HFFc6 (cell line): ENCODE measurements at regions not wholly inside any gene's neighbourhood (a gene's known extent, or its start where the extent isn't known, plus 50 kb on each side); places are given as distances from the start of the nearest gene placed in this dataset.

Experiments used
- DNase-seq: peaks from one replicate; pipeline ENCODE4 v3.0.0-alpha.2; 2018
- H3K27ac Mint-ChIP-seq: 2 replicates; pipeline ENCODE4 v1.8.0; 2020; ENCODE audit warnings: mild to moderate bottlenecking, mixed read lengths
- H3K27me3 Mint-ChIP-seq: 2 replicates; pipeline ENCODE4 v1.8.0; 2021; ENCODE audit warnings: mild to moderate bottlenecking, moderate library complexity, mixed read lengths; ENCODE audit not compliant: insufficient read depth
- H3K36me3 Mint-ChIP-seq: 2 replicates; pipeline ENCODE4 v1.8.0; 2021; ENCODE audit warnings: low read depth, mixed read lengths
- H3K4me1 Mint-ChIP-seq: 2 replicates; pipeline ENCODE4 v1.8.0; 2020; ENCODE audit warnings: low read depth, mixed read lengths
- H3K4me3 Mint-ChIP-seq: 2 replicates; pipeline ENCODE4 v1.8.0; 2020; ENCODE audit warnings: mild to moderate bottlenecking, moderate library complexity, mixed read lengths
- H3K9me3 Mint-ChIP-seq: 2 replicates; pipeline ENCODE4 v1.8.0; 2020; ENCODE audit warnings: mild to moderate bottlenecking, mixed read lengths
- TF ChIP-seq, protein P1 (sequence below): fragments of 200-600 bp; sonication (generic); IDR thresholded peaks from 2 replicates; pipeline ENCODE4 v1.5.0; 2021; ENCODE audit warnings: antibody characterized with exemption, mild to moderate bottlenecking

- Mint-ChIP-seq H3K27me3 (peaks cover 3% of the 10 kb centered on the region), H3K4me1 (peaks cover 9% of the 10 kb centered on the region), H3K36me3 (no peaks in the 10 kb centered on the region; the same call in 1 of the 2 replicates), H3K9me3 (no peaks in the 10 kb centered on the region; the same call in 1 of the 2 replicates), H3K4me3 (no peak overlapping the region), H3K27ac (no peak overlapping the region)
- DNase-seq, result no peak
- TF ChIP-seq, protein P1, sequence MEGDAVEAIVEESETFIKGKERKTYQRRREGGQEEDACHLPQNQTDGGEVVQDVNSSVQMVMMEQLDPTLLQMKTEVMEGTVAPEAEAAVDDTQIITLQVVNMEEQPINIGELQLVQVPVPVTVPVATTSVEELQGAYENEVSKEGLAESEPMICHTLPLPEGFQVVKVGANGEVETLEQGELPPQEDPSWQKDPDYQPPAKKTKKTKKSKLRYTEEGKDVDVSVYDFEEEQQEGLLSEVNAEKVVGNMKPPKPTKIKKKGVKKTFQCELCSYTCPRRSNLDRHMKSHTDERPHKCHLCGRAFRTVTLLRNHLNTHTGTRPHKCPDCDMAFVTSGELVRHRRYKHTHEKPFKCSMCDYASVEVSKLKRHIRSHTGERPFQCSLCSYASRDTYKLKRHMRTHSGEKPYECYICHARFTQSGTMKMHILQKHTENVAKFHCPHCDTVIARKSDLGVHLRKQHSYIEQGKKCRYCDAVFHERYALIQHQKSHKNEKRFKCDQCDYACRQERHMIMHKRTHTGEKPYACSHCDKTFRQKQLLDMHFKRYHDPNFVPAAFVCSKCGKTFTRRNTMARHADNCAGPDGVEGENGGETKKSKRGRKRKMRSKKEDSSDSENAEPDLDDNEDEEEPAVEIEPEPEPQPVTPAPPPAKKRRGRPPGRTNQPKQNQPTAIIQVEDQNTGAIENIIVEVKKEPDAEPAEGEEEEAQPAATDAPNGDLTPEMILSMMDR, result no peak
These were observed 71.1 kb downstream of the CXCL12 start for GRCh38 chr10:44313761-44314165.

- H3K4me3 Mint-ChIP-seq, result no peak overlapping the region
- H3K4me1 Mint-ChIP-seq, result peaks cover 9% of the 10 kb centered on the region
- TF ChIP-seq, protein P1, result no peak
- DNase-seq, result no peak
- H3K27me3 Mint-ChIP-seq, result peaks cover 3% of the 10 kb centered on the region
- H3K27ac Mint-ChIP-seq, result no peak overlapping the region
- no peaks in the 10 kb centered on the region; the same call in 1 of the 2 replicates for H3K9me3 Mint-ChIP-seq
- no peaks in the 10 kb centered on the region; the same call in 1 of the 2 replicates for H3K36me3 Mint-ChIP-seq
These were observed 72.5 kb downstream of the CXCL12 start for GRCh38 chr10:44312401-44312800.

- peaks cover 3% of the 10 kb centered on the region for H3K27me3 Mint-ChIP-seq
- peak overlapping the region; percentile 1; the same call in 1 of the 2 replicates for H3K27ac Mint-ChIP-seq
- no peak for DNase-seq
- TF ChIP-seq, protein P1, result no peak
- no peaks in the 10 kb centered on the region for H3K36me3 Mint-ChIP-seq
- H3K4me1 Mint-ChIP-seq, result peaks cover 16% of the 10 kb centered on the region
- H3K9me3 Mint-ChIP-seq, result no peaks in the 10 kb centered on the region
- H3K4me3 Mint-ChIP-seq, result peak overlapping the region; percentile 79
These were observed 73.3 kb downstream of the CXCL12 start for GRCh38 chr10:44311563-44312051.

GRCh38 chr10:44310762-44311562 lies 73.9 kb downstream of the CXCL12 start:
- DNase-seq, result peak; percentile 70
- peaks cover 23% of the 10 kb centered on the region for H3K4me1 Mint-ChIP-seq
- TF ChIP-seq, protein P1, result peak; percentile 96
- peaks cover 3% of the 10 kb centered on the region for H3K27me3 Mint-ChIP-seq
- H3K27ac Mint-ChIP-seq, result peak overlapping the region; percentile 1; the same call in 1 of the 2 replicates
- H3K9me3 Mint-ChIP-seq, result no peaks in the 10 kb centered on the region
- no peaks in the 10 kb centered on the region for H3K36me3 Mint-ChIP-seq
- H3K4me3 Mint-ChIP-seq, result peak overlapping the region; percentile 79

DNA sequence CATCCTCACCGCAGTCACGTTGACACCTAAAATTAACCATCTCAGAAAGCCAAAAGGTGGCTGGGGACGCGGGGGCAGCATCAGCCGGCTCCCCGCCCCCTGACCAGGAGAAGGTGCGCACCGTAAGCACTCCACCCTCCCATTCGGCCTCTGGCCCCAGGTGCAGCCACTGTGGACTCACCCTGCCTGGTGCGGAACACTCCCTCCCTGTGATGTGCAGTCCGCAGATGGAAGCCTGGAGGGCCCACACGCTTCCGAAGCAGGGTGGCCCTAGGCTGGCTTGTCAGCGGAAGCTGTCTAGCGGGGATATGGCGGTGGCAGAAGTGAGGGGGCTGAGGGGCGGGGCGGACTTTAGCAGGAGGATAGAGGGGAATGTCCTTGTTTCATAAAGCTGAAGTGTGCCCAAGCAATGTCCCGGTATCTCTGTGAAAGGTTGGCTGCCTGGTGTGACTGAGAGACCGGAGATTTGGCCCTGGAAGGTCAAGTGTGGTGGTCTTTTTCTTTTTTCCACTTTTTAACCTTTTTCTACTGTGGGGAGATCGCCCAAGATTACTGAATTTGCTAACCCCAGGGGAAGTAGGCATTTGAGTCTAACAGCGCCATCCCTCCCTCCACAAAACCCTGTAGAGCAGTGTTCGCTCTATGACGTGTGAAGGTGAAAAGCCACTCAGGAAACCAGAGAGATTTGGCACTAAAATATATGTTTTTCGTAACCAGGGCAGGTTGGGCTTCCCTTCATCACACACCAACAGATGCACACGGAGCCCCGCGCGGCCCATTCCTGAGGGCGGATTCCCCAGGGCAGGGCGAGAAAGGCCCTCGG lies 74.7 kb downstream of the CXCL12 start:
- Mint-ChIP-seq H3K4me3 (no peak overlapping the region), H3K27ac (no peak overlapping the region), H3K36me3 (no peaks in the 10 kb centered on the region), H3K27me3 (peaks cover 3% of the 10 kb centered on the region), H3K9me3 (no peaks in the 10 kb centered on the region), H3K4me1 (peaks cover 31% of the 10 kb centered on the region)
- TF ChIP-seq, protein P1, result no peak
- DNase-seq, result no peak
